ENCODE measurements at regions not wholly inside any gene's neighbourhood (a gene's known extent, or its start where the extent isn't known, plus 50 kb on each side); places are given as distances from the start of the nearest gene placed in this dataset.

DNA sequence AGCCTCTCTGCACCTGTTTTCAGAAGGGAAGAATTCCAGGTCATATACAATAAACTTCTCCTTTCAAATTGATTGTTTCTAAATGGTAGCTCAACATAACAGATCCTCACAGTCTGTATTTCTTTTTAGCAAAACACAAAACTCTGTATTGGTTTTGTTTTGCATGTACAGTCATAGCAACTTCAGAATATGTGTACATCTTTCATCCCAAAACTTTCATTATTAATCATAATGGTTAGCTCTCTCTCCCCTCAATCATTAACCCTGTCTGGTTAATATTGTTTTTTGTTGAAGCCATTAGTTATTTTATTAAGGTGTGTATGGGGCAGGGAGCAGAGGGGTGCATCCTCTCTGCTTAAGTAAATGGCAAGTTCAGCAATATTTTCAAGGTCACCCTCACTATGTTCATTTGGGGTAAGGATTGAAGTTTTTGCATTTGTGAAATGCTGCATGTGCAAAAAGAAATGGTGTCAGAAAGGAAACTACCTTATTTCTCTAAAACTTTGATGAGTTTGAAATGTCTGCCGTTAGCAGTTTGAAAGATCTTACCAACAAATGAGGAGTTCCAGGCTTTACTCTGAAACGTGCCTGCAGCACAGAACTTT lies 136.8 kb upstream of the BTBD3 start:
- no peak overlapping the region for H3K4me3 ChIP-seq (replicated peaks; ENCODE audit: low read depth, low read length)
- TF ChIP-seq, protein P1, sequence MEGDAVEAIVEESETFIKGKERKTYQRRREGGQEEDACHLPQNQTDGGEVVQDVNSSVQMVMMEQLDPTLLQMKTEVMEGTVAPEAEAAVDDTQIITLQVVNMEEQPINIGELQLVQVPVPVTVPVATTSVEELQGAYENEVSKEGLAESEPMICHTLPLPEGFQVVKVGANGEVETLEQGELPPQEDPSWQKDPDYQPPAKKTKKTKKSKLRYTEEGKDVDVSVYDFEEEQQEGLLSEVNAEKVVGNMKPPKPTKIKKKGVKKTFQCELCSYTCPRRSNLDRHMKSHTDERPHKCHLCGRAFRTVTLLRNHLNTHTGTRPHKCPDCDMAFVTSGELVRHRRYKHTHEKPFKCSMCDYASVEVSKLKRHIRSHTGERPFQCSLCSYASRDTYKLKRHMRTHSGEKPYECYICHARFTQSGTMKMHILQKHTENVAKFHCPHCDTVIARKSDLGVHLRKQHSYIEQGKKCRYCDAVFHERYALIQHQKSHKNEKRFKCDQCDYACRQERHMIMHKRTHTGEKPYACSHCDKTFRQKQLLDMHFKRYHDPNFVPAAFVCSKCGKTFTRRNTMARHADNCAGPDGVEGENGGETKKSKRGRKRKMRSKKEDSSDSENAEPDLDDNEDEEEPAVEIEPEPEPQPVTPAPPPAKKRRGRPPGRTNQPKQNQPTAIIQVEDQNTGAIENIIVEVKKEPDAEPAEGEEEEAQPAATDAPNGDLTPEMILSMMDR (IDR thresholded peaks at IDR 0.05; ENCODE audit: low read length, missing control alignments), result no peak
- no peak for DNase-seq (ENCODE audit: low read depth)

DNA sequence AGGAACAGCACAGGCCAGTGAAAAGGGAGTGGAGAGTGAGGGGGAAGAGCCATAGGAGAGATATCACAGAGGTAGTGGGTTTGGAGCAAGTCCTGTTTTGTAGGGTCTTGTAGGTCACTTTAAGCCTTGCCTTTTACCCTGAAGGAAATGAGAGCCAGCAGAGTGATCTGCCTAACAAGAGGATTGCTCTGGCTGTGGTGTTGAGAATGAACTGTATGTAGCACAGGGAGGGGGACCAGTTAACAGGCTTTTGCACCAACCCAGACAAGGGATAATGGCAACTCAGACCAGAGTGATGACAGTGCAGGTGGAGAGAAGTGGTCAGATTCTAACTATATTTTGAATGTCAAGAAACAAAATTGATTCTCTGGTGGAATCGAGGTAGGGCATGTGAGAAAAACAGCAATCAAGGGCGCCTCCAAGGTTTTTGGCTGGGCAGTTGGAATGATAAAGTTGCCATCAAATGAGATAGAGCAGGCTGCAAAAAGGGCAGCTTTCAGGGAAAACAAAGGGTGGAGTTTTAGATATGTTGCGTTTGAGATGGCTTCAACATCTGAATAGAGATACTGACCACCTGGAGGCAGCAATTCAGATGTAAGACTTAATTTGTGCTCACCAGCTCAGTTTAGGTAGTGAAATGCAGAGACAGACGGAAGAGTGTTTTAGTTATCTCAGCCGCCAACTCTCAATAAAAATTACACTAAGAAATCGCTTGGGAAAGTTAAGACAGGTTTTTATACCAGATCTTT lies 134.4 kb upstream of the BTBD3 start:
- TF ChIP-seq, protein P1 (IDR thresholded peaks at IDR 0.05; ENCODE audit: low read length, missing control alignments), result no peak

DNA sequence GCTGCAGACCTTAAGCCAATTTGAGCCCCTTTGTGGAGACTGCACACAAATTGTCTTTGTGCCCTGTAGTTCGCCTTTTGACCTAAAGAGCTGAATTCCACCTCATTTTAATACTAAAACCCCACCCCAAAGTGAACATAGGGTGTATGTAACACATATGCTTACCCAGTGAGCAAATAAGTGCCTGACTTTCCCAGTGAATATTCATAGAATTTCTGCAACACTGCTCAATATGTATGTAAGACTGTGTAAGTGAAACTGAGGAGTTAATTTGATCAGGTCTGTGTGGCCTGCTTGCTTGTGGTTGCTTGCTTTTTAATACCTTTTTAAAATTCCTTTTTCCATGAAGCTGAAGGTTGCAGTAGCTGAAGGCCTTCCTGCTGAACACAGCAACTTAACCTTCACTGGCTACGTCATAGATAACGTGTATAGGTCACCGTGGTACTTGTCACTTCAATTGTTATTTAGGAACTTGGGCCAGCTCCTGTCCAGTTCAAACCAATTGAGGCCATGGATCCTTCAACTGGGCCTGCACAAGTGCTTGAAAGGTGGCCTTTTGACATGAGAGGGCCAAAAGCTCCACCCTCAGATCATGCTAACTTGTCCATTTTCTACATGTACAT lies 131.7 kb upstream of the BTBD3 start:
- DNase-seq (ENCODE audit: low read depth), result no peak
- H3K4me3 ChIP-seq (replicated peaks; ENCODE audit: low read depth, low read length), result no peak overlapping the region
- TF ChIP-seq, protein P1 (IDR thresholded peaks at IDR 0.05; ENCODE audit: low read length, missing control alignments), result no peak

More for the DNA sequence above, 134.4 kb upstream of the BTBD3 start:
- no peak for DNase-seq (ENCODE audit: low read depth)
- no peak overlapping the region for H3K4me3 ChIP-seq (replicated peaks; ENCODE audit: low read depth, low read length)

DNA sequence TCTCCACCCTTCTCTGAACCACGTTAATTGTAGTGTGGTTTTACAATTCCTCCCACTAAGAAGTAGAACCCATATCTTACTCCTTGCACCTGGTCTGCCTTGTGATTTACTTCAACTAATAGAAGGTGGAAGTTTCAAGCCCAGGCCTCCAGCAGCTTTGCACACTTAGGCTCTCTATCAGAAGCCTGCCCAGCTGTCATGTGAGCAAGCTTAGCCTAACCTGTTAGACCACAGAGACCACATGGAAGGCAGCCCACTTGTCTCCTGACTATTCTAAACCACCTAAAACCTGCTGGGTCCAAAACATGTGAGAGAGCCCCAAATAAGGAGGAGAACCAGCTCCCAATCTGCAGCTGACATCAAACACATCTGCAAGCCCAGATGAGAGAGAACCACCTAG lies 127.6 kb upstream of the BTBD3 start:
- TF ChIP-seq, protein P1 (IDR thresholded peaks at IDR 0.05; ENCODE audit: low read length, missing control alignments), result no peak
- no peak for DNase-seq (ENCODE audit: low read depth)
- no peak overlapping the region for H3K4me3 ChIP-seq (replicated peaks; ENCODE audit: low read depth, low read length)

DNA sequence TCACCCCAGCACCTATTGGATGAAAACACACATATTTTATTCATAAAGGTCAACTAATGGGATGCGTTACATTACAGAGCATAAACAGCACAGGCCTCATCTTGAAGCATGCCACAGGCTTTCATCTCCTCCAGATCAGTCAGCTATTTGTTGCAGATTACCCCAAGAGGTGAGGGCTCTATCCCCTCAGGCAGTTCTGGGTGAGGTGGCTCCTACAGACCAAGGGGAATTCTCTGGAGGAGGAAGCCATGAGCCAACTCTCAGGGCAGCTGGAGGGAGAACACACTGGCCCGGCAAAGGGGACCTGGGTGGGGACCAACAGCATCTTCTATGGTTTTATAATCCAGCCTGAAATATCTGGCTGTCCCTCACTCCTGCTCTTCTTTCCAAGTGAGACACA lies 126.4 kb upstream of the BTBD3 start:
- no peak for DNase-seq (ENCODE audit: low read depth)
- TF ChIP-seq, protein P1 (IDR thresholded peaks at IDR 0.05; ENCODE audit: low read length, missing control alignments), result no peak
- H3K4me3 ChIP-seq (replicated peaks; ENCODE audit: low read depth, low read length), result no peak overlapping the region

DNA sequence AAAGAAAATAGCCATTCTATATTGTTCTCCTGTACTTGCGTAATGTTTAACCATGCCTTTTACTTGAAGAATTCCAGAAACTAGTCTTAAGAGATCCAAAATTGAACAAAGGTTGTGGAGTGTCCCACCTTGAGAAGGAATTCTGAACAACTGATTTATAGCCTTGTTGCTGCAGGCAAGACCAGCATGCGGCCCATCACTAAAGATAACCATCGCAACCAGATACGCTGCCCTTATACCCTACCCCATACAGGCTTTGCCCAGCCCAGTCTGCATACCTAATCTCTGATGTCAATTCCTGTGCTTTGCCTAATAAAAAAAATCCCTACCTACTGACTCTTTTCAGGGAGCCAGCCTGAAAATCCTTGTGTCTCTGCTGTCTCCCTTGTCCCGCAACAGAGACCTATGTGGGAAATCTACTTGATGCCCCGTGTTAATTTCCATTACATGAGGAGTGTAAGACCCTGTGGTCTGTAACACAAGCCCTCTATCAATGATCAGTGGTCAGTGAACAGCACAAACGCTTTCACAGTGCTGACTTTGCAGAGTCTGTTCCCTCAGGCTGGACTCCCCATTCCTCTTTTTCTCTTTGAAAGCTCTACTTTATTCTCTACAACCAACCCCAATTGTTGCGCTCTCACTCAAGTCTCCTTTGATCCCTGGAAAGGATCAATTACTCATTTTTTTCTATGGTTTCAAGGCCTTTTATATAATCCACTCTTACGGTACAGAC lies 125.7 kb upstream of the BTBD3 start:
- TF ChIP-seq, protein P1 (IDR thresholded peaks at IDR 0.05; ENCODE audit: low read length, missing control alignments), result no peak
- no peak overlapping the region for H3K4me3 ChIP-seq (replicated peaks; ENCODE audit: low read depth, low read length)
- DNase-seq (ENCODE audit: low read depth), result no peak

Data from fibroblast of pulmonary artery (primary cell).